ENCODE measurements at regions not wholly inside any gene's neighbourhood (a gene's known extent, or its start where the extent isn't known, plus 50 kb on each side); places are given as distances from the start of the nearest gene placed in this dataset.

GRCh38 chr14:105951399-105951798 lies 425.0 kb downstream of the TMEM121 start:
- TF ChIP-seq, protein P1, sequence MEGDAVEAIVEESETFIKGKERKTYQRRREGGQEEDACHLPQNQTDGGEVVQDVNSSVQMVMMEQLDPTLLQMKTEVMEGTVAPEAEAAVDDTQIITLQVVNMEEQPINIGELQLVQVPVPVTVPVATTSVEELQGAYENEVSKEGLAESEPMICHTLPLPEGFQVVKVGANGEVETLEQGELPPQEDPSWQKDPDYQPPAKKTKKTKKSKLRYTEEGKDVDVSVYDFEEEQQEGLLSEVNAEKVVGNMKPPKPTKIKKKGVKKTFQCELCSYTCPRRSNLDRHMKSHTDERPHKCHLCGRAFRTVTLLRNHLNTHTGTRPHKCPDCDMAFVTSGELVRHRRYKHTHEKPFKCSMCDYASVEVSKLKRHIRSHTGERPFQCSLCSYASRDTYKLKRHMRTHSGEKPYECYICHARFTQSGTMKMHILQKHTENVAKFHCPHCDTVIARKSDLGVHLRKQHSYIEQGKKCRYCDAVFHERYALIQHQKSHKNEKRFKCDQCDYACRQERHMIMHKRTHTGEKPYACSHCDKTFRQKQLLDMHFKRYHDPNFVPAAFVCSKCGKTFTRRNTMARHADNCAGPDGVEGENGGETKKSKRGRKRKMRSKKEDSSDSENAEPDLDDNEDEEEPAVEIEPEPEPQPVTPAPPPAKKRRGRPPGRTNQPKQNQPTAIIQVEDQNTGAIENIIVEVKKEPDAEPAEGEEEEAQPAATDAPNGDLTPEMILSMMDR (IDR thresholded peaks at IDR 0.05; ENCODE audit: insufficient read depth, low read depth, low read length): no peak
- no peak for TF ChIP-seq EZH2 (IDR thresholded peaks at IDR 0.05; ENCODE audit: insufficient read depth, low read length)
